Liver (tissue), 8 donors: ENCODE measurements at regions not wholly inside any gene's neighbourhood (a gene's known extent, or its start where the extent isn't known, plus 50 kb on each side); places are given as distances from the start of the nearest gene placed in this dataset.

ENCODE experiments used
- DNase-seq: peaks from one replicate; pipeline ENCODE4 v3.0.0-alpha.2; 2017; ENCODE audit warnings: low spot score
- H3K27ac ChIP-seq, 2 donors: one replicate each; pipeline ENCODE4 v1.7.0; 2013; ENCODE audit warnings: inconsistent platforms in 2 of 2, low read length in 2 of 2, control low read depth in 1 of 2, low read depth in 1 of 2, mild to moderate bottlenecking in 1 of 2
- H3K27me3 ChIP-seq, 4 donors: one replicate each; pipeline versions ENCODE4 v1.6.1 to v1.7.0; 2013; ENCODE audit warnings: low read length in 3 of 4, inconsistent platforms in 1 of 4, mild to moderate bottlenecking in 1 of 4, moderate library complexity in 1 of 4; ENCODE audit not compliant: control insufficient read depth in 4 of 4, insufficient read depth in 4 of 4
- H3K36me3 ChIP-seq, 4 donors: one replicate each; pipeline versions ENCODE4 v1.6.1 to v1.7.0; 2013; ENCODE audit warnings: low read length in 3 of 4, mild to moderate bottlenecking in 3 of 4, low read depth in 1 of 4, moderate library complexity in 1 of 4; ENCODE audit not compliant: control insufficient read depth in 4 of 4, insufficient read depth in 3 of 4
- H3K4me1 ChIP-seq, 4 donors: one replicate each; pipeline versions ENCODE4 v1.6.1 to v1.7.0; 2013; ENCODE audit warnings: low read length in 3 of 4, mild to moderate bottlenecking in 3 of 4, moderate library complexity in 1 of 4; ENCODE audit not compliant: control insufficient read depth in 4 of 4, insufficient read depth in 4 of 4
- H3K4me3 ChIP-seq, 3 donors: one replicate each; pipeline versions ENCODE4 v1.6.1 to v1.7.0; 2013; ENCODE audit warnings: low read length in 3 of 3, control low read depth in 1 of 3, low read depth in 1 of 3, mild to moderate bottlenecking in 1 of 3
- H3K9ac ChIP-seq, 2 donors: one replicate each; pipeline ENCODE4 v1.7.0; 2013; ENCODE audit warnings: low read length in 2 of 2, mild to moderate bottlenecking in 2 of 2, moderate library complexity in 2 of 2, control low read depth in 1 of 2, low read depth in 1 of 2
- H3K9me3 ChIP-seq, 4 donors: one replicate each; pipeline versions ENCODE4 v1.6.1 to v1.7.0; 2013; ENCODE audit warnings: low read length in 3 of 4; ENCODE audit not compliant: control insufficient read depth in 4 of 4
- CTCF ChIP-seq: fragments of 150-350 bp; IDR thresholded peaks from 2 replicates; pipeline ENCODE4 v1.5.1; 2017; ENCODE audit warnings: improper control_type of control experiment, low read depth, low read length; ENCODE audit not compliant: missing input control
- FOXA1 ChIP-seq: IDR thresholded peaks from 2 replicates; pipeline ENCODE4 v1.6.1; 2016; ENCODE audit warnings: antibody characterized with exemption
- FOXA2 ChIP-seq: IDR thresholded peaks from 2 replicates; pipeline ENCODE4 v1.6.1; 2016; ENCODE audit warnings: antibody characterized with exemption
- GABPA ChIP-seq, 2 donors: IDR thresholded peaks in 1 of 2; conservative IDR thresholded peaks in 1 of 2; 2 replicates each; pipeline ENCODE4 v1.6.1; 2016; ENCODE audit warnings: antibody characterized with exemption in 2 of 2, mild to moderate bottlenecking in 1 of 2, moderate library complexity in 1 of 2
- HNF4A ChIP-seq, 2 donors: conservative IDR thresholded peaks; 2 replicates each; pipeline ENCODE4 v1.6.1; 2016; ENCODE audit warnings: antibody characterized with exemption in 2 of 2, mild to moderate bottlenecking in 2 of 2
- HNF4G ChIP-seq: IDR thresholded peaks from 2 replicates; pipeline ENCODE4 v1.6.1; 2016; ENCODE audit warnings: antibody characterized with exemption
- RAD21 ChIP-seq, 2 donors: IDR thresholded peaks; 2 replicates each; pipeline ENCODE4 v1.6.1; 2016; ENCODE audit warnings: antibody characterized with exemption in 2 of 2, mild to moderate bottlenecking in 2 of 2
- RXRA ChIP-seq, 2 donors: IDR thresholded peaks; 2 replicates each; pipeline ENCODE4 v1.6.1; 2017 to 2018; ENCODE audit warnings: antibody characterized with exemption in 2 of 2, mild to moderate bottlenecking in 1 of 2
- SP1 ChIP-seq: IDR thresholded peaks from 2 replicates; pipeline ENCODE4 v1.6.1; 2018; ENCODE audit warnings: antibody characterized with exemption, mild to moderate bottlenecking
- TAF1 ChIP-seq: conservative IDR thresholded peaks from 2 replicates; pipeline ENCODE4 v1.6.1; 2016; ENCODE audit warnings: antibody characterized with exemption, mild to moderate bottlenecking
- ZBTB33 ChIP-seq: IDR thresholded peaks from 2 replicates; pipeline ENCODE4 v1.6.1; 2016; ENCODE audit warnings: antibody characterized with exemption
- WGBS: extraction: QIAGEN DNeasy Blood & Tissue Kit; methylation state at CpG from one replicate; pipeline ENCODE4 v1.1.7; 2013; 5-methylcytosine and 5-hydroxymethylcytosine counted together
- TF ChIP-seq, protein P1 (sequence below): IDR thresholded peaks from 2 replicates; pipeline ENCODE4 v1.6.1; 2016; ENCODE audit warnings: antibody characterized with exemption
- TF ChIP-seq, protein P2 (sequence below): IDR thresholded peaks from 2 replicates; pipeline ENCODE4 v1.6.1; 2016; ENCODE audit warnings: antibody characterized with exemption
- donor health status: healthy.
- donor health status: healthy.
- donor health status: healthy.
- donor health status: healthy.
- donor health status: healthy.

- TF ChIP-seq ZBTB33: no peak
- no peak for TF ChIP-seq RAD21 (IDR thresholded peaks at IDR 0.05)
- TF ChIP-seq FOXA1: no peak
Measured at GRCh38 chr22:27616033-27616432, 185.5 kb downstream of the MN1 start (continued).

- Histone ChIP-seq H3K4me1 (no peaks in the 10 kb centered on the region), H3K9me3 (peaks cover 0 to 7% (median 1%) of the 10 kb centered on the region in 4 donors), H3K9ac (no peak overlapping the region), H3K4me3 (no peak overlapping the region), H3K27ac (no peak overlapping the region), H3K36me3 (no peaks in the 10 kb centered on the region), H3K27me3 (peaks cover 0 to 9% (median 5%) of the 10 kb centered on the region in 4 donors)
- TF ChIP-seq RAD21 (IDR thresholded peaks at IDR 0.05) (peak; percentile 19 to 53), RXRA (IDR thresholded peaks at IDR 0.05) (no peak), CTCF (peak; percentile 6), ZBTB33 (no peak)
- 45% methylated on average over 2 of the region's 2 CpGs for WGBS
- DNase-seq: no peak
Measured at GRCh38 chr22:27617214-27617881, 184.2 kb downstream of the MN1 start.

- H3K27ac ChIP-seq: no peak overlapping the region
- no peak overlapping the region for H3K4me3 ChIP-seq
- H3K4me1 ChIP-seq: no peaks in the 10 kb centered on the region
- H3K9me3 ChIP-seq: peaks cover 0 to 7% (median 1%) of the 10 kb centered on the region in 4 donors
- WGBS: 81% methylated on average over 15 of the region's 15 CpGs
- peaks cover 0 to 3% (median 0%) of the 10 kb centered on the region in 4 donors for H3K27me3 ChIP-seq
- H3K36me3 ChIP-seq: no peaks in the 10 kb centered on the region
- H3K9ac ChIP-seq: no peak overlapping the region
- DNase-seq: no peak
- no peak for TF ChIP-seq HNF4A (conservative IDR thresholded peaks at IDR 0.05)
- TF ChIP-seq TAF1: no peak
- TF ChIP-seq ZBTB33: no peak
- no peak for TF ChIP-seq HNF4G
- TF ChIP-seq CTCF: no peak
- TF ChIP-seq, protein P1, sequence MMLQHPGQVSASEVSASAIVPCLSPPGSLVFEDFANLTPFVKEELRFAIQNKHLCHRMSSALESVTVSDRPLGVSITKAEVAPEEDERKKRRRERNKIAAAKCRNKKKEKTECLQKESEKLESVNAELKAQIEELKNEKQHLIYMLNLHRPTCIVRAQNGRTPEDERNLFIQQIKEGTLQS: no peak
- TF ChIP-seq FOXA2: no peak
- TF ChIP-seq, protein P2, sequence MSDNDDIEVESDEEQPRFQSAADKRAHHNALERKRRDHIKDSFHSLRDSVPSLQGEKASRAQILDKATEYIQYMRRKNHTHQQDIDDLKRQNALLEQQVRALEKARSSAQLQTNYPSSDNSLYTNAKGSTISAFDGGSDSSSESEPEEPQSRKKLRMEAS: no peak
- no peak for TF ChIP-seq GABPA (IDR thresholded peaks at IDR 0.05 in 1 of 2, conservative IDR thresholded peaks at IDR 0.05 in 1 of 2)
- TF ChIP-seq SP1: no peak
Measured at GRCh38 chr22:27620367-27621154, 181.0 kb downstream of the MN1 start.
